ENCODE measurements at regions not wholly inside any gene's neighbourhood (a gene's known extent, or its start where the extent isn't known, plus 50 kb on each side); places are given as distances from the start of the nearest gene placed in this dataset.

DNA sequence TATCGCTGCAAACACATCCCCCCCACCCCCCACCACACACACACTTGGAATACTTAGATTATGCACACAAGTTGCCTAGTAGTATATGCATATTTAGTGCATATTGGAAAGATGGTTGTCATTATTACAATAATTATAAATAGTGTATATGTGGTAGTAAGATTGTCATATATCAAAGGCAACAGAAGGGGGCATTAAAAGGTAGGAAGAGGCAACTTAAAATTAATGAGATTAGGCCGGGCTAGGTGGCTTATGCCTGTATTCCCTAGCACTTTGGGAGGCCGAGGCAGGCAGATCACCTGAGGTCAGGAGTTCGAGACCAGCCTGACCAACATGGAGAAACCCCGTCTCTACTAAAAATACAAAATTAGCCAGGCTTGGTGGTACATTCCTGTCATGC lies 52.1 kb downstream of the GSC start:
- DNase-seq: no peak

DNA sequence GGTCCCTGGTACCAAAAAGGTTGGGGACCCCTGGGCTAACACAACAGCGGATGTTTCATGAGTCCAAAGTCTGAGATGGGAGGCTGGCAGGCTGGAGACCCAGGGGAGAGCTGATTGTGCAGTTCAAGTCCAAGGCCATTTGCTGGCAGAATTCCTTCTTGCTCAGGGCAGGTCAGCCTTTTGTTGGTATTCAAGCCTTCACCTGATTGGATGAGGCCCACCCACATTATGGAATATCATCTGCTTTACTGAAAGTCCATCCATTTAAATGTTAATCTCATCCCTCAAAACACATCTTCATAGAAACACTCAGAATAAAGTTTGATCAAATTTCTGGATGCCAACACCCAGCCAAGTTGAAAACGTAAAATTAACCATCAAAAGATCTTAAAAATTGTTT lies 52.9 kb downstream of the GSC start:
- no peak for DNase-seq

DNA sequence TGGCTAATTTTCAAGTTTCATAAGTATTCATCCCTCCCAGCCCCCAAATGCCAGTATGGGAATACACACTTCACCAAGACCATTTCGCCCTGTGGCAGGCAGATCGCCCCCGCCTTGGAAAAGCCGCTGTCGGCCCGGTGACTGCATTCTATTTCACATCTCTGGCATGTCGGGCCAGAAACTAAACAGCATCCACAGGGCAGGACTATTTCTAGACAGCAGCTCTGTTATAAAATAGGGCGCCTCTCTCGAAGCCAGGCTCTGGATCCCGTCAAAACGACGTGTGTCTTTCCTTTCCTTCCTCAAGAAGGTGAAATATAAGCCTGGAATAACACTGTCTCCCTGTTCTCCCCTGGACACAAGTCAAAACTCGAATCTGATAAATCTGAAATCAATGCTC lies 56.8 kb downstream of the GSC start:
- DNase-seq: no peak

DNA sequence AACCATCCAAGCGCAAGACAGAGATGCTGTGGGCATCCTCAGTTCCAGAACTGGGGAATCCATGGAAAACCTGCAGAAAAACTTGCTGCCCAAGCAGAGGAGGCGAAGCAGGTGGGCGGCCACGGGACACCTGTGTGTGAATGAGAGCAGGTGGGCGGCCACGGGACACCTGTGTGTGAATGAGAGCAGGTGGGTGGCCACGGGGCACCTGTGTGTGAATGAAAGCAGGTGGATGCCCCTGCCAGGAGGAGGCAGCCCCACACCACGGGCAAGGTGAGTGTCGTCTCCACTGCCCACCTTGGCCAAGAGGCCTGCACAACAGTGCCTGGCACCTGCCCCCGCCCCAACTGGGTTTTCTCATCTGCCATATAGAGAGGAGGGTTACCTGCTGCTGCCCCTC lies 59.2 kb downstream of the GSC start:
- no peak for DNase-seq

DNA sequence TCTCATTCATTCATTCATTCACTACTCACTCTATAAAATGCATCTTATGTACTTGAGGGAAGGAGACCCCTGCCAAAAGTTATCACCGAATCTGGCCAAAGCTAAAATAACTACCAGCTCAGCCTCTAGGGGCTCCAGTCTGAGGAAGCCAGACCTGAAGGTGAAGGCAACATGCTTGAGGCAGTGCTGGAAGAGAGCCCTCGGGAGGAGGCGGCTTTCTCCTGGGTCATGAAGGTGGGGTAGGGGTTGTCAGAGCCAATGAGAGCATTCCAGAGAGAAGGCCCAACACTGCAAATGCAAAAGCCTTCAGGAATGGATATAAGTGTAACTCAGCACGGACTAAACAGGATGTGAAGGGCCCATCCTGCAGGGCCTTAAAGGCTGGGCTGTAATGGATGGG lies 62.4 kb downstream of the GSC start:
- no peak for DNase-seq

DNA sequence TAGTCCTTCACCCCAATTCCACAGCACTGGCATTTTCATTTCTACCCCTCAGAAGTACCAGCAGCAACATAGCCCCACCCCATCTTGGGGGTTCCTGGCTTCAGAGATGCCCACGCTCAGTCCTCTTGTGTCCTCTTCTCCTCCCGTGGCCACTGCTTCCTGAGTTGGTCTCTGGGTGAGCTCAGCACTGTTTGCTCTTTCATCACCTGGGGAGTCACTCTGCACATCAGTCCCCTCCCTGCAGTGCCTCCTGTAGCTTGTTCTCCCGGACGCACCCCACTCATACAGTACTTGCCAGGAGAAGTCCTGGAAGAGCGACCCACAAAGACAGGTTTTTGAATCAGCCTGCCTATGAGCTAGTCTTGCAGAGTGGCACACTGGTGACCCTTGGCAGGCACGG lies 63.8 kb downstream of the GSC start:
- DNase-seq: no peak

DNA sequence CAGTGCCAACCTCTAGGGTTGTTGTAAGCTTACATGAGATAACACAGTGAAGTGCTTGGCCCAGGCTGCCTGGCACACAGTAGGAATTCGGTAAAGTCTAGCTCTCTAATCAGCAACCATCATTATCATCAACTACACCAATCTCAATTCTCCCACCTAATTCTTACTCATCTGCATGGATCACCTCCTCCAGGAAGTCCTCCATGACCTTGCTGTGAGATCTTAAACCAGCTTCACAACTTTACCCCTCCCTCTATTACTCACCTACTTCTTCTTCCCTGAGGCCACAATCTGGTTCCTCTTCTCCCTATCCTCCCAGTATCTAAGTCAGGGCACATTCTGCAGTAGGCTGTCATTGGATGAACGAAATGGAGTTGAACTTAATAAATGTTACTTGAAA lies 67.3 kb downstream of the GSC start:
- DNase-seq: no peak

DNA sequence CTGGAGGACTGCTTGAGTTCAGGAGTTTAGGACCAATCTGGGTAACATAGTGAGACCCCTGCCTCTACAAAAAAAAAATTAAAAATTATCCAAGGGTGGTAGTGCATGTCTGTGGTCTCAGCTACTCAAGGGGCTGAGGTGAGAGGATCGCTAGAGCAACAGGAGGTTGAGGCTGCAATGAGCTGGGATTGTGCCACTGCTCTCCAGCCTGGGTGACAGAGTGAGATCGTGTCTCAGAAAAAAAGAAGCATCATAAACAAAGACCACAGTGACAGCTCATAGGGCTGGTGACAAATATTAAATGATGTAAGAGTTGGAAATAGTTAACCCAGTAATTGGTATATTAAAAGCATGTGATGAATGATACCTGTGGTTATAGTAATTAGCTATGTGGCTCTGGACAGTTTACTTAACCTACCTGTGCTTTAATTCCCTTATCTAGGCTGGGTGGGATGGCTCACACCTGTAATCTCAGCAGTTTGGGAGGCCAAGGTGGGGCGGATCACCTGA lies 68.0 kb downstream of the GSC start:
- DNase-seq: no peak

DNA sequence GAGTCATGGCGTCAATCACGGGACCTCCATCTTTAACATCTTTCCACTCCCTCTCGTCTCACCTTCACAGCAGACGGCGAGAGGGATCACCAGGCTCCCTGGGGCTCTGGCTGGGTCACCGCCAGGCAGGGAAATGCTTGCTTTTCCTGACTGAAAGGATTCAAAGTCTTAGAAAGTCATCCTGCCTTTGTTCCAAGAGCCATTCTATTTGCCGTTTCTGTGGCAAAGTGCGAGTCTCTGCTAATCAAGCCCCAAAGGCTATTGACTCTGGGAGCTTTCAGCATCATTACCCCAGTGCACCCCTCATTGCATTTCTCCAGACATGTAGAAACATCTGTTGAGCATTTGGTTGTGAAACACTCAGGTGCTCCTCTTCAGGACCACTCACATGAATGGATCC lies 69.6 kb downstream of the GSC start:
- DNase-seq: no peak

DNA sequence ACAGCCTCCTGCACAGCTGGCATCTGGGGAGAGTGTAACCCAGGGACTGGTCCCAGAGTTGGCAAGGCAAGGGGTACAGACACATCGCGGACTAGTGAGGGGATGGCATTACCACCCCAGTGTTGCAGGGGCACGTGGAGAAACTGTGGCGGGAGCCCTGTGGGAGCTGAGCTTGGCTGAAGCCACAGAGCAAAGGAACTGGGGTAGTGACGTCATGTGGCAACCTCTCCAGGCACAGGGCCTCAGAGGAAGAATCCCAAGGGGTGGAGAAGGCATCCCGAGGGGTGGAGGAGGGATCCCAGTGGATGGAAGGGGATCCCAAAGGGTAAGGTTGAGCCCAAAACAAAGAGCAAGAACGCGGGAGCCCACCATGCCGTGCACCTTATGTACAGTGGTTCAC lies 70.1 kb downstream of the GSC start:
- no peak for DNase-seq

DNA sequence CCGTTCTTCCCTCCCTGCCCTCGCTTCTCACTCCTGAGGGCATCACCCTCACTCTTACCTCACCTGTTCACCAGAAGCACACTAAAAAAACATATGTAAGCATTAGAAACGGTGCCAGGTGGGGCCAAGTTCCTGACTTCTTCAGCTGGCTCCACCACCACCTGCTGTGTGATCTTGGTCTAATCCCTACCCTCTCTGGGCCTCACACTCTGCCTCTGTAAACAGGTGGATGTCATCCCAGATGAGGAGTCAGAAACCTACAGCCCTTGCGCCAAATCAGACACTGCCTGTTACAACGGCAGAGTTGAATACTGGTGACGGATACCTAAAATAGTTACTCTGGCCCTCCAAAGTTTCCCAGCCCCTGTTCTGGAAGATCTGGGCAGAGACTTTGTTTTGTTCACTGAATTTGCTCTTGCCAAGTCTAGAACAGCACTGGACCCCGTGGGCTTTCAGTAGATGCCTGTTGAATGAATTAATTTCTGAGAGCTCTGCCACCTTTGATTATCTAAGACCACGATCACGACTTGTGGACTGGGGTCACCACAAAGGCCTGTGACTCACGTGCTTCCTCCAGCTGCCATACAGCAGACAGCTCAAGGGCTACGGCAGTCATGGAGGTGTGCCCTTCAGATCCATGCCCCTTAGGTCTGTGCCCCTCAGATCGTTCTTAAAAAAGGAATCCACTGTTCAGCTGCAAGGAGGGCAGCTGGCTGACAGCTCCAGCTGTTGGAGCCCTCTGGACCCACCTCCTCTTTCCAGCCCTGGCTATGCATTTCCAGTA lies 71.9 kb downstream of the GSC start:
- no peak for DNase-seq

DNA sequence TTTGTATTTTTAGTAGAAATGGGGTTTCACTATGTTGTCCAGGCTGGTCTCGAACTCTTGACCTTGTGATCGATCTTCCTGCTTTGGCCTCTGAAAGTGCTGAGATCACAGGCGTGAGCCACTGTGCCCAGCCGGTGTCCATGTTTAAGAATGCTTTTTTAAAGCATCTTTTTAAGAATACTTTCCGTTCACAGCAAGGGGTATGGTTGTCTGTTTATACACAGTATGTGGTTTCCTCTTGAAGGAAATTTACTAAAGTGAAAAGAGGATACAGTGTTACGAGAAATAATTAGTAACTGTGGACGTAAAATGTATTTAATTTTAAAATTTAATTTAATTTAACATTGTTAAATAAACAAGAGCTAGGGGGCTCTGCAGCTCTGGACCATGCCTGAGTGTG lies 73.4 kb downstream of the GSC start:
- no peak for DNase-seq

DNA sequence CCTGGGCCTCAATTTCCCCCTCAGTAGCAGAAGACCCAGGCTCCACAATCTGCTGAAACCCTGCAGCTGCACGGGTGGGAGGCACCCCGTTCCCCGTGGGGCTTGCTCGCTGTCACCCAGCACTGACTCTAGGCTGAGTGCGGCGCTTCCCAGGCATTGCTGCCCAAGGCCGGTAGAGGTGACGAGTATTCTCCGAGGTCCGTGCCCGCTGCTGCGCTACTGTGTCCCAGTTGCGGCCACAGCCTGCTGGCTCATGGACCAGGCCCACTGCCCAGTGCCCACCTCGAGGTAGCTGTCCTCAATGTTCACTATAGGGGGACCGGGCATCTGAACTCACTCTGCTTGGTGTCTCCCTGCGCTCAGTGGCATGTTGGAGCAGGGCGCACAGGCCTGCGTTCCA lies 74.7 kb downstream of the GSC start:
- DNase-seq: no peak

DNA sequence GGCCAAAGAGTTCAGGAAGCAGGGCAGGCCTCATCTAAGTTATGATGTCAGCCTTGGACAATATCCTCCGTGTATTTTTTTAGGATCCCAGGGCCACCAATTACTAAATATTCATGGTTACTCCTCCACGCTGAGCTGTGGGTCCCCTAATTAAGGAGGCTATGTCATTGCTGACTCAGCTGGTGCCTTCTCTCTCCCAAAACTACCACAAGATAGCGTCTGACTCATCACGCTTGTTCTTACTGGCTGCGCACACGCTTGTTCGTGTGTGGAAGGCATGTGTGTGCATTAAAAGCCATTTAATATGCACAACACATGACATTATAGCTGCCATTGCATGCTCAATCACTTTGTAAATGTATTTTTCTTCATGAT lies 78.3 kb downstream of the GSC start:
- DNase-seq: no peak

DNA sequence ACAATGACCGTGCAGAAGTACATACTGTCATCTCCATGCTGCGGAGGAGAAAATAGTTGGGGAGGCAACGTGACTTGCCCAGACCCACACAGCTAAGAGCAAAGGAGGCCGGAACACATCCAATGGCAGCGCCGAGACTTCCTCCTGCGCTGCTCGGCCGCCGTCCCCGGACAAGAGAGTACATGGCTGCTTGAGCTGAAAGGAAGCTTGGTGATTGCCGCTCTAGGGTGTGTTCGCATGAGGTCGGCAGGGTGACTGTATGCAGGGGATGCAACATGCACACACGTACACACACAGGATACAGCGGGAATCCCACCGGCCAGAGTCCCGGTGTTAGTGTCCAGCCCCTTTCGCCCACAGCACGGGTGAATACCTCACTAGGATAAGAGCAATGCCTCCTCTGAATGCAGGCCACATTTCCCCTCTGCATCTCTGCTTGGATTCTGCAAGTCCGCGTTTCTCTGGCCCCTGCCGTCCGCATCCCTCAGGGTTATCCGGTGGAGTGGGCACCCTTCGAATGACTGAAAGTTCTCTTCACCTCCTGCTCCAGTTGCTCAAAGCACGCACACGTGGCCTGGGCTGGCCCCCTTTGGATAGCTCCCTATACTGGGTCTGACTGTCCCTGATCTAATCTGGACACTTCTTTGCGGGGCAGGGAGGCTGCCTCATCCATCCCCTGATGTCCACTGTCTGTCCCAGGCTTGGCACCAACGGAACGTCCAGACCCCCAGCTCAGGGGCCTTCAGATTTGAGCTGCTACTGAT lies 78.8 kb downstream of the GSC start:
- DNase-seq: no peak

DNA sequence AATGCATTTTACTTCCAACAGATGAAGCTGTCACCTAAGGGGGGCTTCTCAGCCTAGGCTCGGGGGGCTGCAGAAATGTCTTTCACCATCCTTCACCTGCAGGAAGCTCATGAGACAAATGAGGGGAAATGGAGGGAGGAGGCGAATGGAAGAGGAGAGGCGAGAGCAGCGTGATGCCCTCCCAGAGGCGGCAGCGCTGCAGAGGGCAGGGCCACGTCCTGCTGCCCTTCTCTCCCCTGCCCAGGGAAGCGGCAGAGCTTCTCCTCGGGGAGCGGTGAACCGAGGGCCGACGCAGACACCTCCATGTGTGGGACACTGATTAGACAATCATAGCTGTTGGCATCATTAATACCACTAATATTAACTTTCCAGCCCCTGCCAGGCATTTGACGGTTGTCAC lies 78.3 kb downstream of the SERPINA3 start:
- DNase-seq: no peak

DNA sequence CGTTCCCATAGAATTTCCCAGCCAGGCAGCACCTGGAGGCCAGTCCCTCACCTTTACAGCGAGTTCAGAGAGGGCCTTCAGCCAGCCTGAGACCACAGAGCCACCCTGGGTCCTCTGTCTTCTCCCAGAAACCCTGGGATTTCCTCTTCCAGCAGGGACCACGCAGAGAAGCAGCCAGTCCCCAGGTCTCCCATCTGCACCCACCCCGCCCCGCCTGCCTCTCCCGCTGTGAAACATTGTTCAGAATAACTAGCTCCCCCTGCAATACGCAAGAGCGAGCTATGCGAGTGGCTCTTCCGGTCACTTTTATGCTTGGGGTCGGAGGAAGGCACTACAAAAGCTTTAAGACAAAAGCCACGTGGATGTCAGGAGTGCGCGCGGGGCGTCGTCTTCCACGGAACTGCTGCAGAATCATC lies 77.8 kb downstream of the SERPINA3 start:
- no peak for DNase-seq

DNA sequence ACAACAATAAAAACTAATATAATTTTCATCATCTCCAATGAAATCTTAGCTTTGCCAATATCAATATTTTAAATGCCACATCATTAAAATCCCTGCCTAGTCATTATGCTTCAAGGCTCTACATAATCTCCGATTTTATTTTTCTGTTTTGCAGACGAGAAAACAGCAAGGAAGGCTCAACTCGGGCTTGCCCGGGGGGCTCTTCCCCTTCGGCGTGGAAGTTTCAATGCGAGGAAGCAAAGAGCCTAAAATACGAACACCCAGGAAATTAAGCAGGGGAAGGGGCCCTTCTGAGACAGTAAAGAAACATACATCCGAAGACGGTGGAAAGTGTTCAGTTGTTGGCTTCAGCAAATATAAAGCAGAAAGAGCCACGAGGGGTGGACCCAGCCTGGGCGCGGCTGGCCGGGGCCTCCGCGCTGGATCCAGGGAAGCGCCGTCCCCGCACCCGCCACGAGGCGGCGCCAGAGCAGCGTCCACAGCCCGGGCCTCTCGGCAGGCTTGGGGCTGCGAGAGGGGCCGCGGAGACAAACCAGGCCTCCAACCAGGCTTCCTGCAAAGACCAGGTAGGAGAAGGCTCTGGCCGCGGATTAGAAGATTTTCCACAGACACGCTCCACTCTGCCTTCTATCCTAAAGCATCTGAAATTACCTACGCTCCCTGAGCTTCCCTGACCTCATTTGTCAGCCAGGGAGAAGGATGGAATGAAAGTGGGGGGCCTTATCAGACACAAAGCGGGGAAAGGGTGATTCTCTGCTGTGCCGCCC lies 77.2 kb downstream of the SERPINA3 start:
- peak; percentile 18 for DNase-seq

DNA sequence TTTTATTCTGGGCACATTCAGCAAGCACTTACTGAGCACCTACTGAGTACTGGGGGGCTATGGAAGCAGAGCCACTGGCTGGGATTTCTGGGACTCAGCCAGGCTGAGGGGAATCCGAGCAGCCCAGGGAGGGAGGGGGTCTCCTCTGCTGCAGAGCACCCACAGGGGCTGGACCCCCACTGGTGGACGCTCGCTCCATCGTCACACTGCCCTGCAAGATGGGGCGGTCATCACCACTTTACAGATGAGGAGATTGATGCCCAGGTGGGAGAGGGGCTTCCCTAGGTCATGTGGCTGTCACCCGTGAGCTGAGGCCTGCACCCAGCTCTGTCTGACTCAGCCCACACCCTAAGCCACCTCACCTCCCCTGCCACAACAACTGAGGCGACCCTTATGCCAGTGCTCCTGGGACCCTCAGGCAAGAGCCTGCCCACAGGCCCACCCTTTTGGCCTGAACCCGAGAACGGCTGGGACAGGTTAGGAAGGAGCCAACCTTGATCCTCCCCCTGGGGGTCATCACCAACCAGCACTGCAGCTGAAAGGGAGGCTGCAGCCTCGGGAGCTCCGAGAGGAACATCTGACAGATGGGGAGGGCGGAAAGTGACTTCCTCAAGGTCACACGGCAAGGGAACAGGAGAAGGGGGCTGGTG lies 74.4 kb downstream of the SERPINA3 start:
- DNase-seq: no peak

DNA sequence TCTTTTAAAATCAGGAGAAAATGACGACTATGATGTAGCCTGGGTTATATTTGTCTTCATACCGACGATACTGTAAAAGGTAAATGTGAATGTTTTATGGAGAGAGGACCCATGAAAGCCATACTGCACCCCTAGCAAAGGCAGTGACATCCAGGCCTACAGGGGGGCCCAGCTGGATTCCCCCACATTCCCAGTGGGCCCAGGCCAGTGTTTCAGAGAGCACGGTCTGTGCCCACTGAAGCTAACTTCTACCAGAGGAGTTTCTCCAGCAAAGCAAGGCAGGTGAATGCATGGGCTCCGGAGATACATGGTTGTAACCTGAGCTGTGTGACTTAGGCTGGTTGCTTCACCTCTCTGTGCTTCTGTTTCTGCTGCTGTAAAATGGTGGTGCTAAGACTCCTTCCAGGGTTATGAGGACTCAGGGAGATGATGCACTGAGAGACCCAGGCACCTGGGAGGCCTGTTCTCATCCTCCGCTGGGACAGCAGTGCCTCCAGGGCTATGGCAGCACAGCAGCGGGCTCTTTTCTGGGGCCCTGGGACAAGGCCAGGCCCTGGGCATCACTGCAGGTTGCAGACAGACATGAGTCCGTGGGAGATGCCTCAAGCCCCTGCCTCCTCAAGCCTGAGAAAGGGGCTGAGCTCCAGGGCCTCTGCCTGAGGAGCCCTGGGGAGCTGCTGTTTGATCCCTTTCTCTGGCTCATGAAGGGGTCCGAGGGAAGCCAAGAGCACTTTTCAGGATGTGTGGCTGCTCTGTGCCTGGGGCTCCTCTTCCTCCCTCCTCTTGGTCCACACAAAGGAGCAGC lies 73.7 kb downstream of the SERPINA3 start:
- no peak for DNase-seq

DNA sequence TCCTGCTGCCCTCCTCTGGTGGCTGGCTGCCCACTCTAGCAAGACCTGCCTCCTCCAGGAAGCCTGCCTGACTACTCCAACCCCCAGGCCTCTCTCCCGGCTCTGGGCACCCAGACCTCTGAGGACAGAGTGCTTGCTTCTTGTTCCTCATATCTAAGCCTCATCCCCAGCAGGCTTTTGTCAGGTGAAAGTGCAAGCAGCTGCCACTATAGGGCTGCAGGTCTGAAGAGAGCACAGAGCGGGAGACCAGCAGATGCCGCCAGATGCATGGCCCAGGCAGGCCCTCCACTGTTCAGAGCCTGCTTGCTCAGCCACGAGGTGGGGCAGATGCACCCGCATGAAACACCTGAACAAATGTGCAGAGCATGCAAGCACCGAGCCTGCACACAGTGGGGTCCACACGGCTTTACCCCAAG lies 73.0 kb downstream of the SERPINA3 start:
- DNase-seq: no peak

DNA sequence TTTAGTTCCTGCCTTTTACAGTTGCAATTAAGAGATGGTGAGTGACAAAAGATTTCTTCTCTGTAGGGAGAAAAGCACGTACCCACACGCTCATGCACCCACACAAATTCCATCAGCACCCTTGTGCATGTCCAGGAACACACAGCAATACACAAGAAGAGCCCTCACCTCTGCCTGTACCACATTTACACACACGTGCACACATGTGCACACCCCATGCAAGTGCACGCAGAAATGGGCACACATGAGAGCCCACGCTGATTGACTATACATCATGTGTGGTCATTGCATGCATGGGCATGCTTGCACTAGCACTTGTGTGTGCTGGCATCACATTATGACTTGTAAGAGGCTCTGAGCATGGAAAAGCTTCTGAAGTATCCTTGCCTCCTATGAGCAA lies 70.5 kb downstream of the SERPINA3 start:
- DNase-seq: no peak

Measured in CD4-positive, alpha-beta T cell treated with Interleukin-17A for 1 hour (primary cell).